ENCODE measurements at regions not wholly inside any gene's neighbourhood (a gene's known extent, or its start where the extent isn't known, plus 50 kb on each side); places are given as distances from the start of the nearest gene placed in this dataset.

- DNase-seq: no peak
These were observed 89.9 kb upstream of the MAGI1 start for GRCh38 chr3:66128623-66129022.

GRCh38 chr3:66121318-66121717 is 82.6 kb upstream of the MAGI1 start:
- DNase-seq: no peak

GRCh38 chr3:66115858-66116654 is 77.3 kb upstream of the MAGI1 start:
- no peak for DNase-seq

DNA sequence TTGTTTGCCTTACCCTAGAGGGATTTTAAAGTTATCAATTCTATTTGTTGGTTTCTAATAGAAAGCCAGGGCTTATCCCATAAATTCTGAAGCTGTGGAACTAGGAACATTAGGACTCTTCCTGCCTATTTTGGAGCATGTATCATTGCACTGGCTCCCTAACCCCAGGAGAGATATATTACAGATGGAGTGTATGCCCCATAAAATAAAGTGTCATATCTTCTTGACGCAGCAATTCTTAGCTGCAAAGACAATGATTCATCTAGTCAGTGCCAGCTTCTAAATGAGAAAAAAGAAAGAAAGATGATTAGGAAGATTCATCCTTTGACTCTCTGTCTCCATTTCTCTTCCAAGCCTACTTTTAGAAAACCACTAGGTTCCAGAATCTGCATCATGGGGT is 74.8 kb upstream of the MAGI1 start:
- DNase-seq: no peak

DNA sequence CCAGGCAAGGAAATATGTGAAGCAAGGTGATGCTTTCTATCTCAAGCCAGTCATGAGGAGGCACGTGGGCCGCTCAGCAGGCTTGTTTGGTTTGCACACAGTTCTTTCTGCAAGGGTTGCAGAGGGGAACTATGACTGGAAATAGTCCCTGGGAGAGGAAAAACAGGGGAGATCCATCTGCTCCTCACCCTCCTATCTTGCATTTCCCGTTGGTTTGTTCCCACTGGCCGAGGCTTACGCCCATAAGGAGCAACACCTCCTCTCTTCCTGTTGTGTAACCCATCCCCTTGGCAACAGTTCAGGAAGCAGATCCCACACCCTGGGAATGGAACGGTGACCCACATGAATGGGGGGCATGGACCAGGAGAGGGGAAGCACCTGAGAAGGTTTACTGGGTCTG is 72.1 kb upstream of the MAGI1 start:
- no peak for DNase-seq

- no peak for DNase-seq
These were observed 69.1 kb upstream of the MAGI1 start for GRCh38 chr3:66107855-66108254.

GRCh38 chr3:66106788-66107187 is 68.1 kb upstream of the MAGI1 start:
- DNase-seq: peak; percentile 23

DNA sequence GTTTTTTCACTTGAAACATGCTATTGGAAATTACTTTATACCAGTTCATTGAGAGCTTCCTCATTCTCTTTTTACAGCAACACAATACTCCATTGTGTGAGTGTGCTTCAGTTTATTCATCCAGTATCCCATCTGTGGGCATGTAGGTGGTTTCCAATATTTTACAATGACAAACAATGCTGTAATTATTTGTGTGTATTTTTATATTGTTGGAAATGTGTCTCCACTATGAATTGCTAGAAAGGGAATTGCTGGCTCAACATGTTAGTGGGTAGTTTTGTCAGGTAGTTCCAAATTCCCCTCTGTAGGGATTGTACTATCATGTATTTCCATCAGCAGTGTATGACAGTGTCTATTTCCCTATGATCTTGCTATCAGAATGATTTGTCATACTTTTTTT is 65.8 kb upstream of the MAGI1 start:
- no peak for DNase-seq

GRCh38 chr3:66103729-66104128 is 65.0 kb upstream of the MAGI1 start:
- no peak for DNase-seq

- DNase-seq: no peak
These were observed 63.2 kb upstream of the MAGI1 start for GRCh38 chr3:66101901-66102300.

DNA sequence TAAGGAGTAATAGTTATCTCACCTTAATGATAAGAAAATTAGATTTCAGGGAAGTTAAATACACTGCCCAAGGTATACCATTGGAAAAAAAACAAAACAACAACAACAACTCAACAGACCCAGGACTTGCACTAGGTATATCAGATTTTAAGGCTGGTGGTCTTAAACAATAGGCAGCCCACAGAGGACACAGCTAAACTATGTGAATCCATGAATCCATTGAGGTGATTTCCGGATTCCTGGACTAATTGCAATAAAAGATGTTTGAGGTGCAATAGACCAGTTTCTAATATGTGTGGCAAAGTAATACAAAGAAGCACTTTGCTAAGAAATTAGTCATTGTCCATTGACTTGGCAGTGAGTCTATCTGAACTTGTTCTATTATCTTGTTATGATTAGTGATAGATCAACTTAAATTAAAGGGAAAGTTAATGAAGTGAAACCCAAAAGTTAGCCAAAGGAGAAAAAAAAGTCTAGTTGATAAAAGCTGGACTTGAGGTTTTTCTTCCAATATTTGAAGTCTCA is 60.9 kb upstream of the MAGI1 start:
- DNase-seq: no peak

GRCh38 chr3:66098436-66098835 is 59.7 kb upstream of the MAGI1 start:
- no peak for DNase-seq

- DNase-seq: no peak
These were observed 58.9 kb upstream of the MAGI1 start for GRCh38 chr3:66097647-66098046.

DNA sequence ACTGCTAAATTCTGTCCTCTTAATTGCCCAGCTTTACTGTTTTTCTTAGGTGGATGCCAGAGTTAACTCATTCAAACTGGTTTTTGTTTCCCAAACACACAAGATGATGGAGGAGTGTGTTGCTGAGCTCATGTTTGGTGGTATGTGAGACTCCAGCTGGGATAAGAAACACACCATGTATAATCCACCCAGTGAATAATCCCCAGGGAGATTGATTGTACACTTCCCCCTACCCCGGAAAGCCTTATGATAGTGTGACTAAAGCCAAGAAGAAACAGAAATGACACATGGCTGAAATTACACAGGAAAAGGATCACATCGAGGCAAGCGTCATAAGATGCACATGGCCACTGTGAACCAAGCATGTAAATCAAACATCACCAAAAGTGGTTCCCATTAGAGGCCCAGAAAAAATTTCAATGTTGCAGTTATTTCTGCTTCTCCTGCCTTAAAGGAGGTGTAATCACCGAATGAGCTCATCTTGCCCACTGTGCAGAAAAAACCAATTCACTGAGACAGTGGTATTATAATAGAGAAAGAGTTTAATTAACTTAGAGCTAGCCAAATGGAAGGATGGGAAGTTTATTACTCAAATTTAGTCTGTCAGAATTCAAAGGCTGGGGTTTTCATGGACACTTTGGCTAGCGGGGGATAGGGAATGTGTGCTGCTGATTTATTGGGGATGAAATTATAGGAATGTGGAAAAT is 56.7 kb upstream of the MAGI1 start:
- DNase-seq: no peak

GRCh38 chr3:66093981-66094380 is 55.3 kb upstream of the MAGI1 start:
- DNase-seq: no peak

DNA sequence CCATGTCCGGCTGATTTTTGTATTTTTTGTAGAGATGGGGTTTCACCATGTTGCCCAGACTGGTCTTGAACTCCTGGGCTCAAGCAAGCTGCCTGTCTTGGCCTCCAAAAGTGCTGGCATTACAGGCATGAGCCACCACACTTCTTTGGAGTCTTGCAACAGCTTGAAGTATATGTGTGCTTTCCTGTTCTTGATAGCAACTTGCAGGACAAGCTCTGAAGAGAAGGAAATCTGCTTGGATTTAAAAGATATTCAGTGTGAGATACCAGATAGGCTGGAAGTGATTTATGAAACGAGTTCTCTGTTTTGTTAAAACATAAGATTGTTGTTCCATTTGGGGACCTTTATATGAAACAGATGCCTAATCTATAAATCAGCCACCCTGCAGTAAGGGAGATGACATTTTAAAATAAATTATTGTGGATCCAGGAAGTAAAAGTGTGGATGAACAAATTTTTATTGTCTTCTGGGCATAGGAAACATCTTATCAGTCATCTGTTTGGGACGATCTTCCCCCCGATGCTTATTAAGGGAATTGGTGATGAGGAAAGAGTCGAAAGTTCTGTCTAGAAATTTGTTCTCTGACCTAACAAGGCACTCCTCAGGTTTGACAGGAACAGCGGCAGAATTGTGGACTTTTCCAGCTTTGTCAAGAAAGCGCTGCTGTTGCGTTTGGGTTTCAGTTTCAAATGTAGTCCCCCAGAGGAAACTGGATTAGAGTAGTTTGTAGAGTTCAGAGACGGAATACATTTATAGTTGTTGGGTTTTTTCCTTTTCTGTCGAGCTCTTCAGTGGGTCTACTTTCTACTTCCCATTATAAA is 53.7 kb upstream of the MAGI1 start:
- no peak for DNase-seq

Data from activated CD4-positive, alpha-beta T cell treated with anti-CD3 and anti-CD28 coated beads, Interleukin-10, Interleukin-2, amounts not matched to agents 100 ng/mL and 50 ng/mL, durations not matched to agents 16 hours and 8 hours (primary cell).